WTC11 (cell line): ENCODE measurements at regions not wholly inside any gene's neighbourhood (a gene's known extent, or its start where the extent isn't known, plus 50 kb on each side); places are given as distances from the start of the nearest gene placed in this dataset.
"Not testable (repeated sequence)": the region's sequence is repeated elsewhere in the genome, so short reads cannot be mapped to it uniquely, and the experiment has no call there.

Experiments used
- ATAC-seq: fragments of 200-7000 bp; cut with Tn5 transposase; 2 replicates; pipeline ENCODE4 v1.10.0; 2021; ENCODE audit warnings: mild to moderate bottlenecking, moderate library complexity
- CTCF ChIA-PET: fragments of 300-600 bp; sonication (Branson Sonifier 250); formaldehyde crosslinking; loops from one replicate; lab custom pipeline; 2021; ENCODE audit warnings: antibody characterized with exemption; lab: Charles Lee
- POLR2A ChIA-PET: fragments of 350-600 bp; sonication (Branson Sonifier 250); formaldehyde crosslinking; loops from one replicate; lab custom pipeline; 2021; ENCODE audit warnings: antibody characterized with exemption; lab: Charles Lee
- DNase-seq: peaks from one replicate; pipeline ENCODE4 v3.0.0; 2021; ENCODE audit warnings: low spot score
- H3K27ac Mint-ChIP-seq: 2 replicates; pipeline ENCODE4 v1.8.0; 2021; ENCODE audit warnings: mixed read lengths
- H3K27me3 Mint-ChIP-seq: 2 replicates; pipeline ENCODE4 v1.8.0; 2021; ENCODE audit warnings: low read depth, mild to moderate bottlenecking, moderate library complexity, mixed read lengths
- H3K36me3 Mint-ChIP-seq: 2 replicates; pipeline ENCODE4 v1.8.0; 2021; ENCODE audit warnings: mixed read lengths
- H3K4me1 Mint-ChIP-seq: 2 replicates; pipeline ENCODE4 v1.8.0; 2022; ENCODE audit warnings: mixed read lengths
- H3K4me3 Mint-ChIP-seq: 2 replicates; pipeline ENCODE4 v1.8.0; 2021; ENCODE audit warnings: mild to moderate bottlenecking, moderate library complexity, mixed read lengths
- H3K9me3 Mint-ChIP-seq: 2 replicates; pipeline ENCODE4 v1.8.0; 2021; ENCODE audit warnings: mixed read lengths
- FOXK1 ChIP-seq: sonication (generic); formaldehyde crosslinking; IDR thresholded peaks from 2 replicates; pipeline ENCODE4 v1.8.0; 2022; ENCODE audit warnings: mild to moderate bottlenecking, moderate library complexity, missing genetic modification reagents
- FOXP1 ChIP-seq: sonication (generic); formaldehyde crosslinking; IDR thresholded peaks from 2 replicates; pipeline ENCODE4 v1.8.0; 2022; ENCODE audit warnings: missing genetic modification reagents, mild to moderate bottlenecking, moderate library complexity, borderline replicate concordance
- GABPB1 ChIP-seq: sonication (generic); formaldehyde crosslinking; IDR thresholded peaks from 2 replicates; pipeline ENCODE4 v1.8.1; 2023; ENCODE audit warnings: mild to moderate bottlenecking, missing genetic modification reagents
- IRF2 ChIP-seq: sonication (generic); formaldehyde crosslinking; IDR thresholded peaks from 2 replicates; pipeline ENCODE4 v1.8.0; 2022; ENCODE audit warnings: low read depth, missing genetic modification reagents, borderline replicate concordance
- KAT7 ChIP-seq: sonication (generic); formaldehyde crosslinking; IDR thresholded peaks from 2 replicates; pipeline ENCODE4 v1.8.1; 2023; ENCODE audit warnings: missing genetic modification reagents, mild to moderate bottlenecking, borderline replicate concordance
- NFATC4 ChIP-seq: fragments of 250-450 bp; sonication (Bioruptor Pico); IDR thresholded peaks from 2 replicates; pipeline ENCODE4 v1.9.0; 2021; ENCODE audit warnings: mild to moderate bottlenecking
- NFE2L1 ChIP-seq: sonication (generic); formaldehyde crosslinking; IDR thresholded peaks from 2 replicates; pipeline ENCODE4 v1.8.1; 2023; ENCODE audit warnings: missing genetic modification reagents
- NR3C1 ChIP-seq: sonication (generic); formaldehyde crosslinking; conservative IDR thresholded peaks from 2 replicates; pipeline ENCODE4 v1.8.1; 2023; ENCODE audit warnings: low read depth, mild to moderate bottlenecking, missing genetic modification reagents
- PRRX2 ChIP-seq: fragments of 250-450 bp; sonication (Bioruptor Pico); IDR thresholded peaks from 2 replicates; pipeline ENCODE4 v1.8.0; 2021; ENCODE audit warnings: mild to moderate bottlenecking
- RORB ChIP-seq: fragments of 250-450 bp; sonication (Bioruptor Pico); IDR thresholded peaks from 2 replicates; pipeline ENCODE4 v1.9.0; 2021; ENCODE audit warnings: mild to moderate bottlenecking
- ZNF232 ChIP-seq: sonication (generic); formaldehyde crosslinking; IDR thresholded peaks from 2 replicates; pipeline ENCODE4 v1.8.0; 2022; ENCODE audit warnings: mild to moderate bottlenecking, missing genetic modification reagents
- ZNF317 ChIP-seq: sonication (generic); formaldehyde crosslinking; IDR thresholded peaks from 2 replicates; pipeline ENCODE4 v1.8.1; 2023; ENCODE audit warnings: low read depth, mild to moderate bottlenecking, moderate library complexity, missing genetic modification reagents, borderline replicate concordance
- ZNF671 ChIP-seq: fragments of 250-450 bp; sonication (Bioruptor Pico); IDR thresholded peaks from 2 replicates; pipeline ENCODE4 v1.8.0; 2021; ENCODE audit warnings: mild to moderate bottlenecking
- TF ChIP-seq, protein P1 (sequence below): fragments of 200-600 bp; IDR thresholded peaks from 2 replicates; pipeline ENCODE4 v1.8.0; 2022; ENCODE audit warnings: antibody characterized with exemption
- TF ChIP-seq, protein P2 (sequence below): fragments of 250-450 bp; sonication (Bioruptor Pico); IDR thresholded peaks from 2 replicates; pipeline ENCODE4 v2.1.2; 2022; ENCODE audit warnings: mild to moderate bottlenecking, moderate library complexity
- TF ChIP-seq, protein P3 (sequence below): sonication (generic); formaldehyde crosslinking; IDR thresholded peaks from 2 replicates; pipeline ENCODE4 v1.8.1; 2023; ENCODE audit warnings: mild to moderate bottlenecking, missing genetic modification reagents
- TF ChIP-seq, protein P4 (sequence below): sonication (generic); formaldehyde crosslinking; IDR thresholded peaks from 2 replicates; pipeline ENCODE4 v1.8.1; 2023; ENCODE audit warnings: mild to moderate bottlenecking, missing genetic modification reagents, moderate library complexity
- TF ChIP-seq, protein P5 (sequence below): sonication (generic); formaldehyde crosslinking; IDR thresholded peaks from 2 replicates; pipeline ENCODE4 v1.8.0; 2022; ENCODE audit warnings: mild to moderate bottlenecking, missing genetic modification reagents

DNA sequence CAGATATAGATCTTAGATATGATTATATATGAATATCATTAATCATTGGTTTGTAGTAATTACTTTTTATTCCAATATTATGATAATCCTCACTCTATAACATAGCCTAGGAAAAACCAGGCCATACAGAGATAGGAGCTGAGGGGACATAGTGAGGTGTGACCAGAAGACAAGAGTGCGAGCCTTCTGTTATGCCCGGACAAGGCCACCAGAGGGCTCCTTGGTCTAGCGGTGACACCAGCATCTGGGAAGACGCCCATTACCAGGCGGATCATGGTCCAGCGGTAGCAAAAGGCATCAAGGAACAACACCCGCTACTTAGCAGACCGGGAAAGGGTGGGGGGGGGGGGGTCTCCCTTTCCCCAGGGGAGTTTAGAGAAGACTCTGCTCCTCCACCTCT, 96.4 kb upstream of the WSB1 start:
- TF ChIP-seq, protein P1, sequence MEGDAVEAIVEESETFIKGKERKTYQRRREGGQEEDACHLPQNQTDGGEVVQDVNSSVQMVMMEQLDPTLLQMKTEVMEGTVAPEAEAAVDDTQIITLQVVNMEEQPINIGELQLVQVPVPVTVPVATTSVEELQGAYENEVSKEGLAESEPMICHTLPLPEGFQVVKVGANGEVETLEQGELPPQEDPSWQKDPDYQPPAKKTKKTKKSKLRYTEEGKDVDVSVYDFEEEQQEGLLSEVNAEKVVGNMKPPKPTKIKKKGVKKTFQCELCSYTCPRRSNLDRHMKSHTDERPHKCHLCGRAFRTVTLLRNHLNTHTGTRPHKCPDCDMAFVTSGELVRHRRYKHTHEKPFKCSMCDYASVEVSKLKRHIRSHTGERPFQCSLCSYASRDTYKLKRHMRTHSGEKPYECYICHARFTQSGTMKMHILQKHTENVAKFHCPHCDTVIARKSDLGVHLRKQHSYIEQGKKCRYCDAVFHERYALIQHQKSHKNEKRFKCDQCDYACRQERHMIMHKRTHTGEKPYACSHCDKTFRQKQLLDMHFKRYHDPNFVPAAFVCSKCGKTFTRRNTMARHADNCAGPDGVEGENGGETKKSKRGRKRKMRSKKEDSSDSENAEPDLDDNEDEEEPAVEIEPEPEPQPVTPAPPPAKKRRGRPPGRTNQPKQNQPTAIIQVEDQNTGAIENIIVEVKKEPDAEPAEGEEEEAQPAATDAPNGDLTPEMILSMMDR: 0 out of 2 replicates have a peak, but pooled peaks have one; percentile 28
- ATAC-seq, H3K4me1 Mint-ChIP-seq, H3K27ac Mint-ChIP-seq, POLR2A ChIA-PET, H3K27me3 Mint-ChIP-seq, H3K4me3 Mint-ChIP-seq: not testable (repeated sequence)
- peak; percentile 39 for DNase-seq
- peaks cover 24% of the 10 kb centered on the region for H3K36me3 Mint-ChIP-seq
- peaks cover 88% of the 10 kb centered on the region for H3K9me3 Mint-ChIP-seq
- CTCF ChIA-PET: interaction anchor here (0.6 kb wide), 2 partner anchors 9 to 136 kb away, joined by 3 to 4 read pairs; no protein-coding TSS in a partner anchor

DNA sequence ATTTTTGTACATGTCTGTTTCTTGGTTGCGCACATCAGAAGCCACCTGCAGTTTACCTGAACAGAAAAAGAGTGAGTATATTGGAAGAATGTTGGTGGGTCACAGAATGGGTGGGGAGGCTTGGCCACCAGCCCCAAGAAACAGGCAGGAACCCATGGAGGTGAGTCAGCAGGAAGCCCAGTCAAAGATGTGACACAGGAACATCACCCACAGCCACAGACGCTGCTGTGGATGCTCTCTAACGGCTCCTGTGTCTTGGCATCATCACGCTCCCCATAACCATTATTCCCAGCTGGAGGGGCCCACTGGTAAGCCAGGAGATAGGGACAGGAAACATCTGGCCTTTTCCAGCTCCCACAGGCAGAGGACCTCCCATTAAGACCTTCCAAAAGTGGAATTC, 94.0 kb upstream of the WSB1 start:
- peaks cover 85% of the 10 kb centered on the region for H3K9me3 Mint-ChIP-seq
- TF ChIP-seq, protein P2, sequence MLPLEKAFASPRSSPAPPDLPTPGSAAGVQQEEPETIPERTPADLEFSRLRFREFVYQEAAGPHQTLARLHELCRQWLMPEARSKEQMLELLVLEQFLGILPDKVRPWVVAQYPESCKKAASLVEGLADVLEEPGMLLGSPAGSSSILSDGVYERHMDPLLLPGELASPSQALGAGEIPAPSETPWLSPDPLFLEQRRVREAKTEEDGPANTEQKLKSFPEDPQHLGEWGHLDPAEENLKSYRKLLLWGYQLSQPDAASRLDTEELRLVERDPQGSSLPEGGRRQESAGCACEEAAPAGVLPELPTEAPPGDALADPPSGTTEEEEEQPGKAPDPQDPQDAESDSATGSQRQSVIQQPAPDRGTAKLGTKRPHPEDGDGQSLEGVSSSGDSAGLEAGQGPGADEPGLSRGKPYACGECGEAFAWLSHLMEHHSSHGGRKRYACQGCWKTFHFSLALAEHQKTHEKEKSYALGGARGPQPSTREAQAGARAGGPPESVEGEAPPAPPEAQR: no peak
- TF ChIP-seq GABPB1 (no peak), ZNF232 (CRISPR knock-in tag) (no peak), FOXK1 (no peak), IRF2 (CRISPR knock-in tag) (no peak), RORB (CRISPR knock-in tag) (no peak), PRRX2 (CRISPR knock-in tag) (no peak), FOXP1 (CRISPR knock-in tag) (no peak)
- TF ChIP-seq, protein P3, sequence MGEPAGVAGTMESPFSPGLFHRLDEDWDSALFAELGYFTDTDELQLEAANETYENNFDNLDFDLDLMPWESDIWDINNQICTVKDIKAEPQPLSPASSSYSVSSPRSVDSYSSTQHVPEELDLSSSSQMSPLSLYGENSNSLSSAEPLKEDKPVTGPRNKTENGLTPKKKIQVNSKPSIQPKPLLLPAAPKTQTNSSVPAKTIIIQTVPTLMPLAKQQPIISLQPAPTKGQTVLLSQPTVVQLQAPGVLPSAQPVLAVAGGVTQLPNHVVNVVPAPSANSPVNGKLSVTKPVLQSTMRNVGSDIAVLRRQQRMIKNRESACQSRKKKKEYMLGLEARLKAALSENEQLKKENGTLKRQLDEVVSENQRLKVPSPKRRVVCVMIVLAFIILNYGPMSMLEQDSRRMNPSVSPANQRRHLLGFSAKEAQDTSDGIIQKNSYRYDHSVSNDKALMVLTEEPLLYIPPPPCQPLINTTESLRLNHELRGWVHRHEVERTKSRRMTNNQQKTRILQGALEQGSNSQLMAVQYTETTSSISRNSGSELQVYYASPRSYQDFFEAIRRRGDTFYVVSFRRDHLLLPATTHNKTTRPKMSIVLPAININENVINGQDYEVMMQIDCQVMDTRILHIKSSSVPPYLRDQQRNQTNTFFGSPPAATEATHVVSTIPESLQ (CRISPR knock-in tag): no peak
- TF ChIP-seq, protein P4, sequence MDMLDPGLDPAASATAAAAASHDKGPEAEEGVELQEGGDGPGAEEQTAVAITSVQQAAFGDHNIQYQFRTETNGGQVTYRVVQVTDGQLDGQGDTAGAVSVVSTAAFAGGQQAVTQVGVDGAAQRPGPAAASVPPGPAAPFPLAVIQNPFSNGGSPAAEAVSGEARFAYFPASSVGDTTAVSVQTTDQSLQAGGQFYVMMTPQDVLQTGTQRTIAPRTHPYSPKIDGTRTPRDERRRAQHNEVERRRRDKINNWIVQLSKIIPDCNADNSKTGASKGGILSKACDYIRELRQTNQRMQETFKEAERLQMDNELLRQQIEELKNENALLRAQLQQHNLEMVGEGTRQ (CRISPR knock-in tag): no peak
- TF ChIP-seq, all 79 proteins: peak for 0
- ChIA-PET POLR2A (no interaction called here), CTCF (no interaction called here)
- ATAC-seq: no peak
- no peak overlapping the region for H3K4me3 Mint-ChIP-seq
- H3K36me3 Mint-ChIP-seq: peaks cover 27% of the 10 kb centered on the region
- no peak overlapping the region for H3K27ac Mint-ChIP-seq
- no peaks in the 10 kb centered on the region; the same call in 1 of the 2 replicates for H3K27me3 Mint-ChIP-seq
- DNase-seq: no peak
- no peaks in the 10 kb centered on the region for H3K4me1 Mint-ChIP-seq

DNA sequence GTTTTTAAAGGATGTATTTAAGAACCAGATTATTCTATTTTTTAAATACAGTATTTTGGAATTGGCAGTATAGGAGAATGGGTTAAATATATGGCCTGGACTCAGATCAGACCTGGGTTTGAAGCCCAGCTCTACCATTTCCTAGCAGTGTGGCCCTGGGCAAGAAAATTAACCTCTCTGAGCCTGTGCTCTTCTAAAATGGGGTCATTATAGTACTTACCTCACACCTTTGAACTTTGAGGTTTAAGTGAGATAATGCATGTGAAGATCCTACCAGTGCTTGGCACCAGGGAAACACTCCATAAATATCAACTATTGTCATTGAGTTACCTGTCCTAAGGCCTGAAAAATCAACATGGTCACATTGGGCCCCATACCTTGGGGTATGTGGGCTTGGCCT, 93.4 kb upstream of the WSB1 start:
- no peak for ATAC-seq
- ChIA-PET CTCF (no interaction called here), POLR2A (no interaction called here)
- Mint-ChIP-seq H3K27me3 (no peaks in the 10 kb centered on the region; the same call in 1 of the 2 replicates), H3K27ac (no peak overlapping the region), H3K4me3 (no peak overlapping the region), H3K9me3 (peaks cover 81% of the 10 kb centered on the region), H3K4me1 (no peaks in the 10 kb centered on the region), H3K36me3 (peaks cover 23% of the 10 kb centered on the region)
- TF ChIP-seq PRRX2 (CRISPR knock-in tag) (no peak), KAT7 (no peak), NFE2L1 (CRISPR knock-in tag) (no peak), NR3C1 (CRISPR knock-in tag) (no peak), ZNF671 (CRISPR knock-in tag) (no peak), NFATC4 (CRISPR knock-in tag) (no peak), ZNF317 (CRISPR knock-in tag) (no peak)
- TF ChIP-seq, protein P5, sequence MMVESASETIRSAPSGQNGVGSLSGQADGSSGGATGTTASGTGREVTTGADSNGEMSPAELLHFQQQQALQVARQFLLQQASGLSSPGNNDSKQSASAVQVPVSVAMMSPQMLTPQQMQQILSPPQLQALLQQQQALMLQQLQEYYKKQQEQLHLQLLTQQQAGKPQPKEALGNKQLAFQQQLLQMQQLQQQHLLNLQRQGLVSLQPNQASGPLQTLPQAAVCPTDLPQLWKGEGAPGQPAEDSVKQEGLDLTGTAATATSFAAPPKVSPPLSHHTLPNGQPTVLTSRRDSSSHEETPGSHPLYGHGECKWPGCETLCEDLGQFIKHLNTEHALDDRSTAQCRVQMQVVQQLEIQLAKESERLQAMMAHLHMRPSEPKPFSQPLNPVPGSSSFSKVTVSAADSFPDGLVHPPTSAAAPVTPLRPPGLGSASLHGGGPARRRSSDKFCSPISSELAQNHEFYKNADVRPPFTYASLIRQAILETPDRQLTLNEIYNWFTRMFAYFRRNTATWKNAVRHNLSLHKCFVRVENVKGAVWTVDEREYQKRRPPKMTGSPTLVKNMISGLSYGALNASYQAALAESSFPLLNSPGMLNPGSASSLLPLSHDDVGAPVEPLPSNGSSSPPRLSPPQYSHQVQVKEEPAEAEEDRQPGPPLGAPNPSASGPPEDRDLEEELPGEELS (CRISPR knock-in tag): no peak
- no peak for DNase-seq
